Ishikawa (cell line): ENCODE measurements at regions not wholly inside any gene's neighbourhood (a gene's known extent, or its start where the extent isn't known, plus 50 kb on each side); places are given as distances from the start of the nearest gene placed in this dataset.

Source experiments
- EP300 ChIP-seq: IDR thresholded peaks from 2 replicates; pipeline ENCODE4 v1.6.1; 2012; ENCODE audit warnings: borderline replicate concordance
- ZBTB7A ChIP-seq: IDR thresholded peaks from 2 replicates; pipeline ENCODE4 v1.6.1; 2012; ENCODE audit warnings: low read depth
- TF ChIP-seq, protein P1 (sequence below): IDR thresholded peaks from 2 replicates; pipeline ENCODE4 v1.6.1; 2012; ENCODE audit warnings: low read depth, mild to moderate bottlenecking

DNA sequence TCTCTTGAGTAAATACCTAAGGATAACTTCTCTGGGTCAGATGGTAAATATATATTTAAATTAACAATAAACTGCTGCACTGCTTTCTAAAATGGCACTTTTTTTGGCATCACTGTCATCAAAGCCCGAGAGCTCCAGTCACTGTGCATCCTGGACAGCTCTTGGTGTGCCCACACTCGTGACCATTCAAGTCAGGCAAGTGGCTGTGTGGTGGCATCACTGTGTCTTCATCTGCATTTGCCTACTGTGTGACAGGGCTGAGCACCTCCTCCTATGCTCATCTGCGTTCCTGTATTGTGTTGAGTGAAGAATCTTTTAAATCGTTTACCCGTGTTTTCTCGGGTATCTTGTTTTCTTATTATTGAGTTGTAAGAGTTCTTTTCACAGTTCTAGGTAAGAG is 568.1 kb upstream of the SALL3 start:
- TF ChIP-seq EP300 (no peak), ZBTB7A (no peak)
- TF ChIP-seq, protein P1, sequence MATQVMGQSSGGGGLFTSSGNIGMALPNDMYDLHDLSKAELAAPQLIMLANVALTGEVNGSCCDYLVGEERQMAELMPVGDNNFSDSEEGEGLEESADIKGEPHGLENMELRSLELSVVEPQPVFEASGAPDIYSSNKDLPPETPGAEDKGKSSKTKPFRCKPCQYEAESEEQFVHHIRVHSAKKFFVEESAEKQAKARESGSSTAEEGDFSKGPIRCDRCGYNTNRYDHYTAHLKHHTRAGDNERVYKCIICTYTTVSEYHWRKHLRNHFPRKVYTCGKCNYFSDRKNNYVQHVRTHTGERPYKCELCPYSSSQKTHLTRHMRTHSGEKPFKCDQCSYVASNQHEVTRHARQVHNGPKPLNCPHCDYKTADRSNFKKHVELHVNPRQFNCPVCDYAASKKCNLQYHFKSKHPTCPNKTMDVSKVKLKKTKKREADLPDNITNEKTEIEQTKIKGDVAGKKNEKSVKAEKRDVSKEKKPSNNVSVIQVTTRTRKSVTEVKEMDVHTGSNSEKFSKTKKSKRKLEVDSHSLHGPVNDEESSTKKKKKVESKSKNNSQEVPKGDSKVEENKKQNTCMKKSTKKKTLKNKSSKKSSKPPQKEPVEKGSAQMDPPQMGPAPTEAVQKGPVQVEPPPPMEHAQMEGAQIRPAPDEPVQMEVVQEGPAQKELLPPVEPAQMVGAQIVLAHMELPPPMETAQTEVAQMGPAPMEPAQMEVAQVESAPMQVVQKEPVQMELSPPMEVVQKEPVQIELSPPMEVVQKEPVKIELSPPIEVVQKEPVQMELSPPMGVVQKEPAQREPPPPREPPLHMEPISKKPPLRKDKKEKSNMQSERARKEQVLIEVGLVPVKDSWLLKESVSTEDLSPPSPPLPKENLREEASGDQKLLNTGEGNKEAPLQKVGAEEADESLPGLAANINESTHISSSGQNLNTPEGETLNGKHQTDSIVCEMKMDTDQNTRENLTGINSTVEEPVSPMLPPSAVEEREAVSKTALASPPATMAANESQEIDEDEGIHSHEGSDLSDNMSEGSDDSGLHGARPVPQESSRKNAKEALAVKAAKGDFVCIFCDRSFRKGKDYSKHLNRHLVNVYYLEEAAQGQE: no peak
